Dendritic cell treated with granulocyte-macrophage colony-stimulating factor and Interleukin-4, amounts not matched to agents 40 ng/mL and 50 ng/mL, for 4 days (primary cell): ENCODE measurements at regions not wholly inside any gene's neighbourhood (a gene's known extent, or its start where the extent isn't known, plus 50 kb on each side); places are given as distances from the start of the nearest gene placed in this dataset.
A peak's percentile ranks its signal among the peaks of the same experiment; 100 is the strongest.

Experiments
- H3K27ac Mint-ChIP-seq: one replicate; pipeline ENCODE4 v1.8.0; 2022; ENCODE audit warnings: mild to moderate bottlenecking, mixed read lengths
- H3K27me3 Mint-ChIP-seq: one replicate; pipeline ENCODE4 v1.8.0; 2022; ENCODE audit warnings: mild to moderate bottlenecking, mixed read lengths
- H3K36me3 Mint-ChIP-seq: one replicate; pipeline ENCODE4 v1.8.0; 2022; ENCODE audit warnings: low read depth, mixed read lengths
- H3K4me1 Mint-ChIP-seq: one replicate; pipeline ENCODE4 v1.8.0; 2022; ENCODE audit warnings: low read depth, mixed read lengths
- H3K4me3 Mint-ChIP-seq: one replicate; pipeline ENCODE4 v1.8.0; 2022; ENCODE audit warnings: mild to moderate bottlenecking, moderate library complexity, mixed read lengths
- H3K9me3 Mint-ChIP-seq: one replicate; pipeline ENCODE4 v1.8.0; 2022; ENCODE audit warnings: mixed read lengths
- intact Hi-C: fragments of 100-400 bp; cut with micrococcal nuclease; formaldehyde crosslinking; loops from one replicate; pipeline ENCODE4 v1.15.0; 2022

GRCh38 chr2:129758784-129759471, 220.5 kb upstream of the RAB6C start:
- intact Hi-C loops: loop anchor here (1.0 kb wide), 1 partner anchor 53 kb away; no protein-coding TSS in a partner anchor
- Mint-ChIP-seq H3K9me3 (no peaks in the 10 kb centered on the region), H3K4me1 (no peaks in the 10 kb centered on the region), H3K27me3 (peaks cover 6% of the 10 kb centered on the region), H3K36me3 (no peaks in the 10 kb centered on the region), H3K27ac (no peak overlapping the region), H3K4me3 (peak overlapping the region; percentile 62)

- no peaks in the 10 kb centered on the region for H3K9me3 Mint-ChIP-seq
- no peaks in the 10 kb centered on the region for H3K4me1 Mint-ChIP-seq
Measured at GRCh38 chr2:129759472-129760010, 219.9 kb upstream of the RAB6C start.

GRCh38 chr2:129760669-129761068, 218.8 kb upstream of the RAB6C start:
- H3K36me3 Mint-ChIP-seq: no peaks in the 10 kb centered on the region
- H3K27me3 Mint-ChIP-seq: peaks cover 14% of the 10 kb centered on the region
- no peaks in the 10 kb centered on the region for H3K9me3 Mint-ChIP-seq

More at GRCh38 chr2:129759472-129760010, 219.9 kb upstream of the RAB6C start:
- intact Hi-C loops: loop anchor here (1.0 kb wide), 1 partner anchor 53 kb away; no protein-coding TSS in a partner anchor
- no peaks in the 10 kb centered on the region for H3K36me3 Mint-ChIP-seq
- peaks cover 6% of the 10 kb centered on the region for H3K27me3 Mint-ChIP-seq
- no peak overlapping the region for H3K27ac Mint-ChIP-seq
- no peak overlapping the region for H3K4me3 Mint-ChIP-seq

GRCh38 chr2:129761569-129762021, 217.9 kb upstream of the RAB6C start:
- no peaks in the 10 kb centered on the region for H3K36me3 Mint-ChIP-seq
- H3K27ac Mint-ChIP-seq: no peak overlapping the region
- H3K4me1 Mint-ChIP-seq: peaks cover 7% of the 10 kb centered on the region
- H3K27me3 Mint-ChIP-seq: peaks cover 17% of the 10 kb centered on the region
- intact Hi-C loops: no loop called here
- H3K4me3 Mint-ChIP-seq: no peak overlapping the region
- H3K9me3 Mint-ChIP-seq: no peaks in the 10 kb centered on the region

More at GRCh38 chr2:129760669-129761068, 218.8 kb upstream of the RAB6C start:
- H3K4me1 Mint-ChIP-seq: peaks cover 7% of the 10 kb centered on the region
- intact Hi-C loops: no loop called here
- H3K27ac Mint-ChIP-seq: no peak overlapping the region
- H3K4me3 Mint-ChIP-seq: no peak overlapping the region

- H3K27me3 Mint-ChIP-seq: peaks cover 22% of the 10 kb centered on the region
- H3K9me3 Mint-ChIP-seq: no peaks in the 10 kb centered on the region
- H3K4me3 Mint-ChIP-seq: no peak overlapping the region
- H3K27ac Mint-ChIP-seq: no peak overlapping the region
- intact Hi-C loops: no loop called here
- H3K36me3 Mint-ChIP-seq: no peaks in the 10 kb centered on the region
- H3K4me1 Mint-ChIP-seq: peaks cover 7% of the 10 kb centered on the region
Measured at GRCh38 chr2:129762386-129763189, 216.9 kb upstream of the RAB6C start.

- Mint-ChIP-seq H3K36me3 (no peaks in the 10 kb centered on the region), H3K27ac (no peak overlapping the region), H3K9me3 (no peaks in the 10 kb centered on the region), H3K27me3 (peaks cover 27% of the 10 kb centered on the region), H3K4me3 (no peak overlapping the region), H3K4me1 (peaks cover 7% of the 10 kb centered on the region)
- intact Hi-C loops: no loop called here
Measured at GRCh38 chr2:129763190-129763846, 216.1 kb upstream of the RAB6C start.

GRCh38 chr2:129763966-129764365, 215.5 kb upstream of the RAB6C start:
- intact Hi-C loops: no loop called here
- Mint-ChIP-seq H3K27me3 (peaks cover 31% of the 10 kb centered on the region), H3K9me3 (no peaks in the 10 kb centered on the region), H3K4me1 (peaks cover 7% of the 10 kb centered on the region), H3K4me3 (no peak overlapping the region), H3K27ac (no peak overlapping the region), H3K36me3 (no peaks in the 10 kb centered on the region)

- Mint-ChIP-seq H3K36me3 (no peaks in the 10 kb centered on the region), H3K27me3 (peaks cover 36% of the 10 kb centered on the region), H3K4me3 (no peak overlapping the region), H3K27ac (no peak overlapping the region), H3K4me1 (peaks cover 7% of the 10 kb centered on the region), H3K9me3 (no peaks in the 10 kb centered on the region)
- intact Hi-C loops: no loop called here
Measured at GRCh38 chr2:129764376-129765325, 214.8 kb upstream of the RAB6C start.

GRCh38 chr2:129765326-129765677, 214.2 kb upstream of the RAB6C start:
- H3K4me1 Mint-ChIP-seq: peaks cover 7% of the 10 kb centered on the region
- H3K27ac Mint-ChIP-seq: no peak overlapping the region
- H3K36me3 Mint-ChIP-seq: no peaks in the 10 kb centered on the region

GRCh38 chr2:129765678-129766351, 213.7 kb upstream of the RAB6C start:
- Mint-ChIP-seq H3K36me3 (no peaks in the 10 kb centered on the region), H3K27ac (no peak overlapping the region), H3K4me1 (peaks cover 7% of the 10 kb centered on the region), H3K27me3 (peaks cover 36% of the 10 kb centered on the region), H3K9me3 (no peaks in the 10 kb centered on the region), H3K4me3 (no peak overlapping the region)
- intact Hi-C loops: no loop called here

More at GRCh38 chr2:129765326-129765677, 214.2 kb upstream of the RAB6C start:
- H3K4me3 Mint-ChIP-seq: no peak overlapping the region
- intact Hi-C loops: no loop called here
- H3K9me3 Mint-ChIP-seq: no peaks in the 10 kb centered on the region
- peaks cover 36% of the 10 kb centered on the region for H3K27me3 Mint-ChIP-seq

GRCh38 chr2:129766374-129766993, 213.0 kb upstream of the RAB6C start:
- peaks cover 7% of the 10 kb centered on the region for H3K4me1 Mint-ChIP-seq
- no peaks in the 10 kb centered on the region for H3K9me3 Mint-ChIP-seq
- H3K27me3 Mint-ChIP-seq: peaks cover 37% of the 10 kb centered on the region
- no peak overlapping the region for H3K4me3 Mint-ChIP-seq
- no peaks in the 10 kb centered on the region for H3K36me3 Mint-ChIP-seq
- H3K27ac Mint-ChIP-seq: no peak overlapping the region
- intact Hi-C loops: no loop called here

GRCh38 chr2:129767346-129768035, 212.0 kb upstream of the RAB6C start:
- peaks cover 42% of the 10 kb centered on the region for H3K27me3 Mint-ChIP-seq
- H3K4me3 Mint-ChIP-seq: no peak overlapping the region
- H3K36me3 Mint-ChIP-seq: no peaks in the 10 kb centered on the region
- intact Hi-C loops: no loop called here
- H3K27ac Mint-ChIP-seq: no peak overlapping the region
- peaks cover 3% of the 10 kb centered on the region for H3K9me3 Mint-ChIP-seq
- H3K4me1 Mint-ChIP-seq: peaks cover 14% of the 10 kb centered on the region
